Neural cell (in vitro differentiated cells): ENCODE measurements at regions not wholly inside any gene's neighbourhood (a gene's known extent, or its start where the extent isn't known, plus 50 kb on each side); places are given as distances from the start of the nearest gene placed in this dataset.

ENCODE experiments used
- H2AFZ ChIP-seq: fragments of 200-600, 300-800 bp; sonication (generic), shearing (Covaris generic); 2 replicates; pipeline ENCODE4 v1.6.0; 2014; ENCODE audit warnings: low read depth, mild to moderate bottlenecking, antibody characterized with exemption, low read length, moderate library complexity
- H3F3A ChIP-seq: fragments of 200-600 bp; shearing (Covaris generic); 2 replicates; pipeline ENCODE4 v1.6.1; 2016; ENCODE audit warnings: mild to moderate bottlenecking, moderate library complexity, mixed read lengths, antibody characterized with exemption, low read length; ENCODE audit not compliant: insufficient read depth, poor library complexity, severe bottlenecking
- H3K27ac ChIP-seq: fragments of 200-600, 300-800 bp; sonication (generic), shearing (Covaris generic); 2 replicates; pipeline ENCODE4 v1.5.1; 2014; ENCODE audit warnings: mild to moderate bottlenecking, low read length, moderate library complexity
- H3K27me3 ChIP-seq: fragments of 300-800, 200-600 bp; sonication (generic), shearing (Covaris generic); 2 replicates; pipeline ENCODE4 v1.6.0; 2014; ENCODE audit warnings: mild to moderate bottlenecking, low read depth, low read length, moderate library complexity; ENCODE audit not compliant: insufficient read depth
- H3K36me3 ChIP-seq: fragments of 300-800, 200-600 bp; sonication (generic), shearing (Covaris generic); 2 replicates; pipeline ENCODE4 v1.5.1; 2014; ENCODE audit warnings: mild to moderate bottlenecking, antibody characterized with exemption, low read length, moderate library complexity; ENCODE audit not compliant: insufficient read depth
- H3K4me2 ChIP-seq: fragments of 300-800, 200-600 bp; sonication (generic), shearing (Covaris generic); 2 replicates; pipeline ENCODE4 v1.6.0; 2014; ENCODE audit warnings: mild to moderate bottlenecking, low read length
- H3K4me3 ChIP-seq: fragments of 300-800, 200-600 bp; sonication (generic), shearing (Covaris generic); 2 replicates; pipeline ENCODE4 v1.5.1; 2014; ENCODE audit warnings: mild to moderate bottlenecking, low read length, moderate library complexity
- H3K79me2 ChIP-seq: fragments of 200-600 bp; shearing (Covaris generic); replicated peaks from 2 replicates; pipeline ENCODE4 v1.6.0; 2014; ENCODE audit warnings: mild to moderate bottlenecking, low read length, moderate library complexity; ENCODE audit not compliant: insufficient read depth
- H3K9ac ChIP-seq: fragments of 300-800, 200-600 bp; sonication (generic), shearing (Covaris generic); 2 replicates; pipeline ENCODE4 v1.6.1; 2016; ENCODE audit warnings: mild to moderate bottlenecking, low read length, mixed read lengths
- H3K9me2 ChIP-seq: fragments of 200-600 bp; shearing (Covaris generic); 2 replicates; pipeline ENCODE4 v1.6.1; 2016; ENCODE audit warnings: mild to moderate bottlenecking, low read length, mixed read lengths; ENCODE audit not compliant: insufficient read depth
- H3K9me3 ChIP-seq: fragments of 200-600, 300-800 bp; sonication (generic), shearing (Covaris generic); 2 replicates; pipeline ENCODE4 v1.6.1; 2016; ENCODE audit warnings: mild to moderate bottlenecking, mixed run types, low read length, moderate library complexity, mixed read lengths
- H4K20me1 ChIP-seq: fragments of 200-600 bp; shearing (Covaris generic); 2 replicates; pipeline ENCODE4 v1.6.1; 2016; ENCODE audit warnings: mild to moderate bottlenecking, mixed run types; ENCODE audit not compliant: insufficient read depth
- CTCF ChIP-seq: fragments of 450-650 bp; IDR thresholded peaks from 2 replicates; pipeline ENCODE4 v1.5.1; 2014; ENCODE audit warnings: antibody characterized with exemption, mild to moderate bottlenecking, moderate library complexity; ENCODE audit not compliant: poor library complexity, severe bottlenecking
- EP300 ChIP-seq: fragments of 450-650 bp; conservative IDR thresholded peaks from 2 replicates; pipeline ENCODE4 v1.6.1; 2014; ENCODE audit warnings: antibody characterized with exemption, mild to moderate bottlenecking, moderate library complexity; ENCODE audit not compliant: poor library complexity, severe bottlenecking
- EZH2 ChIP-seq: fragments of 200-600, 300-800 bp; shearing (Covaris generic), sonication (generic); IDR thresholded peaks from 2 replicates; pipeline ENCODE4 v1.6.1; 2014; ENCODE audit warnings: antibody characterized with exemption, low read length, borderline replicate concordance, mild to moderate bottlenecking; ENCODE audit not compliant: insufficient read depth, poor library complexity, severe bottlenecking
- MXI1 ChIP-seq: fragments of 450-650 bp; conservative IDR thresholded peaks from 2 replicates; pipeline ENCODE4 v1.6.1; 2014; ENCODE audit warnings: antibody characterized with exemption, mild to moderate bottlenecking; ENCODE audit not compliant: poor library complexity, severe bottlenecking
- POLR2AphosphoS5 ChIP-seq: IDR thresholded peaks from 2 replicates; pipeline ENCODE4 v1.6.1; 2012
- RAD21 ChIP-seq: fragments of 450-650 bp; conservative IDR thresholded peaks from 2 replicates; pipeline ENCODE4 v1.6.1; 2014; ENCODE audit warnings: antibody characterized with exemption, mild to moderate bottlenecking, moderate library complexity
- REST ChIP-seq: IDR thresholded peaks from 2 replicates; pipeline ENCODE4 v1.6.1; 2012; ENCODE audit warnings: borderline replicate concordance
- SMC3 ChIP-seq: fragments of 450-650 bp; conservative IDR thresholded peaks from 2 replicates; pipeline ENCODE4 v1.6.1; 2014; ENCODE audit warnings: antibody characterized with exemption, mild to moderate bottlenecking, moderate library complexity; ENCODE audit not compliant: poor library complexity
- TAF1 ChIP-seq: IDR thresholded peaks from 2 replicates; pipeline ENCODE4 v1.6.1; 2012; ENCODE audit warnings: low read depth

GRCh38 chr5:123916345-123917121 is 404.6 kb downstream of the CSNK1G3 start:
- Histone ChIP-seq H3K36me3 (no peaks in the 10 kb centered on the region), H3K4me3 (no peak overlapping the region), H3K79me2 (no peaks in the 10 kb centered on the region), H3K9ac (no peak overlapping the region), H3K27ac (no peak overlapping the region), H2AFZ (no peak overlapping the region), H3F3A (no peaks in the 10 kb centered on the region), H3K9me2 (no peaks in the 10 kb centered on the region), H3K4me2 (no peak overlapping the region), H3K9me3 (no peaks in the 10 kb centered on the region), H4K20me1 (no peaks in the 10 kb centered on the region), H3K27me3 (no peaks in the 10 kb centered on the region)
- TF ChIP-seq SMC3 (no peak), CTCF (no peak), EP300 (no peak), RAD21 (no peak), REST (no peak), TAF1 (no peak), POLR2AphosphoS5 (no peak), EZH2 (no peak), MXI1 (no peak)

GRCh38 chr5:123914333-123914732 is 402.4 kb downstream of the CSNK1G3 start:
- Histone ChIP-seq H3K79me2 (no peaks in the 10 kb centered on the region), H3K9me2 (no peaks in the 10 kb centered on the region), H3K4me2 (no peak overlapping the region), H3K9me3 (no peaks in the 10 kb centered on the region), H3K9ac (no peak overlapping the region), H3F3A (no peaks in the 10 kb centered on the region), H3K4me3 (no peak overlapping the region), H3K36me3 (no peaks in the 10 kb centered on the region), H3K27ac (no peak overlapping the region), H3K27me3 (no peaks in the 10 kb centered on the region), H4K20me1 (no peaks in the 10 kb centered on the region), H2AFZ (no peak overlapping the region)
- TF ChIP-seq MXI1 (no peak), SMC3 (no peak), TAF1 (no peak), RAD21 (no peak), EP300 (no peak), POLR2AphosphoS5 (no peak), CTCF (no peak)
